ENCODE measurements at regions not wholly inside any gene's neighbourhood (a gene's known extent, or its start where the extent isn't known, plus 50 kb on each side); places are given as distances from the start of the nearest gene placed in this dataset.

GRCh38 chr14:25887251-25887878 is 710.5 kb downstream of the NOVA1 start:
- DNase-seq (ENCODE audit: extremely low read depth in 1 of 4, low spot score in 3 of 4) (no peak), FAIRE-seq (no peak), ATAC-seq (no peak)
- no peaks in the 10 kb centered on the region for H4K20me1 ChIP-seq (replicated peaks; ENCODE audit: control insufficient read depth, insufficient read depth, low read length)
- H3K9me1 ChIP-seq (ENCODE audit: control insufficient read depth, insufficient read depth, low read length), result no peaks in the 10 kb centered on the region
- no peak overlapping the region for H3K27ac ChIP-seq (ENCODE audit: extremely low read depth, low read depth, low read length)
- no peak for TF ChIP-seq ZNF436 (CRISPR knock-in tag; IDR thresholded peaks at IDR 0.05)
- no peak for TF ChIP-seq ZNF778 (CRISPR knock-in tag; IDR thresholded peaks at IDR 0.05)
- TF ChIP-seq ZBTB34 (CRISPR knock-in tag; IDR thresholded peaks at IDR 0.05), result no peak
- TF ChIP-seq, protein P1, sequence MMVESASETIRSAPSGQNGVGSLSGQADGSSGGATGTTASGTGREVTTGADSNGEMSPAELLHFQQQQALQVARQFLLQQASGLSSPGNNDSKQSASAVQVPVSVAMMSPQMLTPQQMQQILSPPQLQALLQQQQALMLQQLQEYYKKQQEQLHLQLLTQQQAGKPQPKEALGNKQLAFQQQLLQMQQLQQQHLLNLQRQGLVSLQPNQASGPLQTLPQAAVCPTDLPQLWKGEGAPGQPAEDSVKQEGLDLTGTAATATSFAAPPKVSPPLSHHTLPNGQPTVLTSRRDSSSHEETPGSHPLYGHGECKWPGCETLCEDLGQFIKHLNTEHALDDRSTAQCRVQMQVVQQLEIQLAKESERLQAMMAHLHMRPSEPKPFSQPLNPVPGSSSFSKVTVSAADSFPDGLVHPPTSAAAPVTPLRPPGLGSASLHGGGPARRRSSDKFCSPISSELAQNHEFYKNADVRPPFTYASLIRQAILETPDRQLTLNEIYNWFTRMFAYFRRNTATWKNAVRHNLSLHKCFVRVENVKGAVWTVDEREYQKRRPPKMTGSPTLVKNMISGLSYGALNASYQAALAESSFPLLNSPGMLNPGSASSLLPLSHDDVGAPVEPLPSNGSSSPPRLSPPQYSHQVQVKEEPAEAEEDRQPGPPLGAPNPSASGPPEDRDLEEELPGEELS (CRISPR knock-in tag; IDR thresholded peaks at IDR 0.05; ENCODE audit: borderline replicate concordance), result no peak
- TF ChIP-seq, protein P2, sequence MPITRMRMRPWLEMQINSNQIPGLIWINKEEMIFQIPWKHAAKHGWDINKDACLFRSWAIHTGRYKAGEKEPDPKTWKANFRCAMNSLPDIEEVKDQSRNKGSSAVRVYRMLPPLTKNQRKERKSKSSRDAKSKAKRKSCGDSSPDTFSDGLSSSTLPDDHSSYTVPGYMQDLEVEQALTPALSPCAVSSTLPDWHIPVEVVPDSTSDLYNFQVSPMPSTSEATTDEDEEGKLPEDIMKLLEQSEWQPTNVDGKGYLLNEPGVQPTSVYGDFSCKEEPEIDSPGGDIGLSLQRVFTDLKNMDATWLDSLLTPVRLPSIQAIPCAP (CRISPR knock-in tag; IDR thresholded peaks at IDR 0.05; ENCODE audit: borderline replicate concordance), result no peak
- TF ChIP-seq RBFOX2 (IDR thresholded peaks at IDR 0.05; ENCODE audit: low read depth, low read length), result no peak
- WGBS (ENCODE audit: insufficient coverage, low coverage, missing lambda C conversion rate), result 3% methylated on average over 3 of the region's 3 CpGs
- no peaks in the 10 kb centered on the region for H3K27me3 ChIP-seq (ENCODE audit: control insufficient read depth in 2 of 2, insufficient read depth in 2 of 2, low read length in 2 of 2)
- H3K9ac ChIP-seq (ENCODE audit: insufficient read depth in 1 of 2, low read depth in 2 of 2, low read length in 2 of 2), result no peak overlapping the region
- H3K9me3 ChIP-seq (replicated peaks; ENCODE audit: control insufficient read depth, insufficient read depth, low read depth, low read length), result no peaks in the 10 kb centered on the region
- ChIA-PET CTCF (ENCODE audit: low intra/inter-chr PET ratio) (no interaction called here), POLR2A (no interaction called here)
- in situ Hi-C loops (cut with MboI), result no loop called here
- intact Hi-C loops (cut with micrococcal nuclease), result no loop called here
- no peaks in the 10 kb centered on the region for H3K36me3 ChIP-seq (ENCODE audit: control insufficient read depth, insufficient read depth, low read length)
- BruUV-seq (replicated peaks), result no TSS peak
- H3K4me1 ChIP-seq (replicated peaks in 1 of 2; ENCODE audit: control insufficient read depth in 2 of 2, insufficient read depth in 2 of 2, low read length in 2 of 2), result no peaks in the 10 kb centered on the region
- no peak overlapping the region for H3K4me3 ChIP-seq
- no peak overlapping the region for H2AFZ ChIP-seq (ENCODE audit: low read depth, low read length)
- no peaks in the 10 kb centered on the region for H3K79me2 ChIP-seq (ENCODE audit: control insufficient read depth, insufficient read depth, low read length)
- no peak overlapping the region for H3K4me2 ChIP-seq (ENCODE audit: insufficient read depth, low read length)

All from K562 (cell line).